SK-N-SH treated with all-trans-retinoic acid at 6 μM for 48 hours (cell line): ENCODE measurements at regions not wholly inside any gene's neighbourhood (a gene's known extent, or its start where the extent isn't known, plus 50 kb on each side); places are given as distances from the start of the nearest gene placed in this dataset.

Experiments used
- ATAC-seq: fragments of 200-7000 bp; cut with Tn5 transposase; 3 replicates; pipeline ENCODE4 v1.9.1; 2020; ENCODE audit warnings: mild to moderate bottlenecking, moderate library complexity
- ARNTL ChIP-seq: fragments of 450-650 bp; formaldehyde crosslinking; IDR thresholded peaks from 2 replicates; pipeline ENCODE4 v1.5.0; 2020; ENCODE audit warnings: low read depth, mild to moderate bottlenecking, moderate library complexity, borderline replicate concordance
- BACH2 ChIP-seq: fragments of 250-450 bp; sonication (Bioruptor Pico); IDR thresholded peaks from 2 replicates; pipeline ENCODE4 v1.9.0; 2021; ENCODE audit warnings: mild to moderate bottlenecking, borderline replicate concordance
- CREB5 ChIP-seq: fragments of 250-450 bp; sonication (Bioruptor Pico); IDR thresholded peaks from 2 replicates; pipeline ENCODE4 v1.5.1; 2020; ENCODE audit warnings: low read depth, mild to moderate bottlenecking, moderate library complexity
- CSDC2 ChIP-seq: fragments of 250-450 bp; sonication (Bioruptor Pico); IDR thresholded peaks from 2 replicates; pipeline ENCODE4 v1.5.0; 2020; ENCODE audit warnings: mild to moderate bottlenecking, moderate library complexity
- ESRRG ChIP-seq: fragments of 250-450 bp; sonication (Bioruptor Pico); IDR thresholded peaks from 2 replicates; pipeline ENCODE4 v1.6.1; 2021; ENCODE audit warnings: mild to moderate bottlenecking
- GLIS3 ChIP-seq: fragments of 250-450 bp; sonication (Bioruptor Pico); IDR thresholded peaks from 2 replicates; pipeline ENCODE4 v1.5.0; 2020; ENCODE audit warnings: mild to moderate bottlenecking, moderate library complexity
- ISL1 ChIP-seq: fragments of 250-450 bp; sonication (Bioruptor Pico); IDR thresholded peaks from 2 replicates; pipeline ENCODE4 v2.1.2; 2022; ENCODE audit warnings: mild to moderate bottlenecking, moderate library complexity
- OSR1 ChIP-seq: fragments of 250-450 bp; sonication (Bioruptor Pico); IDR thresholded peaks from 2 replicates; pipeline ENCODE4 v1.8.0; 2022; ENCODE audit warnings: moderate library complexity, mild to moderate bottlenecking, inconsistent platforms
- PPARA ChIP-seq: fragments of 250-450 bp; sonication (Bioruptor Pico); IDR thresholded peaks from 2 replicates; pipeline ENCODE4 v1.5.0; 2020; ENCODE audit warnings: mild to moderate bottlenecking, borderline replicate concordance
- RARB ChIP-seq: fragments of 250-450 bp; sonication (Bioruptor Pico); IDR thresholded peaks from 2 replicates; pipeline ENCODE4 v1.8.0; 2021; ENCODE audit warnings: mild to moderate bottlenecking, moderate library complexity
- SNAI2 ChIP-seq: fragments of 250-450 bp; sonication (Bioruptor Pico); IDR thresholded peaks from 2 replicates; pipeline ENCODE4 v1.5.0; 2020; ENCODE audit warnings: mild to moderate bottlenecking, moderate library complexity
- TCF4 ChIP-seq: fragments of 250-450 bp; sonication (Bioruptor Pico); IDR thresholded peaks from 2 replicates; pipeline ENCODE4 v1.8.0; 2021; ENCODE audit warnings: mild to moderate bottlenecking, moderate library complexity, borderline replicate concordance
- TOX ChIP-seq: fragments of 250-450 bp; sonication (Bioruptor Pico); IDR thresholded peaks from 2 replicates; pipeline ENCODE4 v1.8.0; 2021; ENCODE audit warnings: mild to moderate bottlenecking, moderate library complexity, borderline replicate concordance
- ZC3H10 ChIP-seq: fragments of 250-450 bp; sonication (Bioruptor Pico); IDR thresholded peaks from 2 replicates; pipeline ENCODE4 v1.5.1; 2021; ENCODE audit warnings: mild to moderate bottlenecking, moderate library complexity
- ZFP3 ChIP-seq: fragments of 250-450 bp; sonication (Bioruptor Pico); IDR thresholded peaks from 2 replicates; pipeline ENCODE4 v1.5.0; 2020; ENCODE audit warnings: mild to moderate bottlenecking, moderate library complexity
- ZNF565 ChIP-seq: fragments of 450-650 bp; formaldehyde crosslinking; conservative IDR thresholded peaks from 2 replicates; pipeline ENCODE4 v1.5.0; 2020; ENCODE audit warnings: low read depth, mild to moderate bottlenecking, moderate library complexity
- ZNF70 ChIP-seq: fragments of 450-650 bp; formaldehyde crosslinking; IDR thresholded peaks from 2 replicates; pipeline ENCODE4 v1.5.0; 2020; ENCODE audit warnings: mild to moderate bottlenecking, moderate library complexity
- TF ChIP-seq, protein P1 (sequence below): fragments of 250-450 bp; sonication (Bioruptor Pico); IDR thresholded peaks from 2 replicates; pipeline ENCODE4 v1.5.0; 2020; ENCODE audit warnings: mild to moderate bottlenecking, moderate library complexity
- TF ChIP-seq, protein P2 (sequence below): fragments of 250-450 bp; sonication (Bioruptor Pico); IDR thresholded peaks from 2 replicates; pipeline ENCODE4 v1.8.0; 2020; ENCODE audit warnings: mild to moderate bottlenecking, moderate library complexity, borderline replicate concordance
- TF ChIP-seq, protein P3 (sequence below): fragments of 250-450 bp; sonication (Bioruptor Pico); IDR thresholded peaks from 2 replicates; pipeline ENCODE4 v1.5.1; 2021; ENCODE audit warnings: mild to moderate bottlenecking, moderate library complexity
- TF ChIP-seq, protein P4 (sequence below): fragments of 250-450 bp; sonication (Bioruptor Pico); IDR thresholded peaks from 2 replicates; pipeline ENCODE4 v1.8.0; 2021; ENCODE audit warnings: low read depth, mild to moderate bottlenecking, moderate library complexity, borderline replicate concordance

DNA sequence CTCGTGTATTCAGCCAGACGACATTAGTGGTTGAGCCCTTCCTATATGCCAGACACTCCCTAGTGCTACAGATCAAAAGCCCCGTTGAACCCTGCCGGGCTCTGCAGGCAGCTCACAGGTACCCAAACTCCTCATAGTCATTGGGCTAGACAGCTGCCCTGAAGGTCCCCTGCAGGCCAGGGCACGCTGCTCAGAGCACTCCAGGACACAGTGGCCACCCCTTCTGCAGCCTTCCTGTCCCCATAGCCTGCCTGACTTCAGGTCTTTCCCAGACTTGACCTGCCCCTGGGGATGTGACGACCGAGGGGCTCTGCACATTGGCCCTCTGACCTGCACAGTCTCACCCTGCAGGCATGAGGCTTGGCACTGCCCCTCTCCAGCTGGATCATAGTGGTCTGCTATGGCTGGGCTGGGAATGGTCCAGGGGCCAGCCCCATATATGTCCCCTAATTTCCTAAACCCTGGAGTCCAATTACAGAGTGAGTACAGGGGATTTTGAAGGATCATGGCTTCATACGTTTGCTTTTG, 64.2 kb upstream of the UBAC2 start:
- no peak; the same call in 2 of the 3 replicates for ATAC-seq

DNA sequence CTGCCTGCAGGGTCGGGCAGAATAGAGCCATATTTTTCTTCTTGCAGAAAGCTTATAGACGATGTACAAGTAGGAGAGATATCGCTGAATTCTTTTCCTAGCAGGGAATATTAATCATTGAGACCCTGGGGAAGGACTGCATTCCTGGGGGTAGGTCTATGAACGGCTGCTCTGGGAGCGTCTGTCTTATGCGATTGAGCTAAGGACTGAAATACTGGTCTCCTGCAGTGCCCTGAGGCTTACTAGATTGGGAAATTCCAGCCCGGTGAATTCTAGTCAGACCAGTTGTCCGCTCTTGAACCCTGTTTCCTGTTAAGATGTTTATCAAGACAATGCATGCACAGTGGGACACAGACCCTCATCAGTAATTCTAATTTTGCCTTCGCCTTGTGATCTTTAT, 59.8 kb upstream of the UBAC2 start:
- no peak for ATAC-seq
- TF ChIP-seq, protein P1, sequence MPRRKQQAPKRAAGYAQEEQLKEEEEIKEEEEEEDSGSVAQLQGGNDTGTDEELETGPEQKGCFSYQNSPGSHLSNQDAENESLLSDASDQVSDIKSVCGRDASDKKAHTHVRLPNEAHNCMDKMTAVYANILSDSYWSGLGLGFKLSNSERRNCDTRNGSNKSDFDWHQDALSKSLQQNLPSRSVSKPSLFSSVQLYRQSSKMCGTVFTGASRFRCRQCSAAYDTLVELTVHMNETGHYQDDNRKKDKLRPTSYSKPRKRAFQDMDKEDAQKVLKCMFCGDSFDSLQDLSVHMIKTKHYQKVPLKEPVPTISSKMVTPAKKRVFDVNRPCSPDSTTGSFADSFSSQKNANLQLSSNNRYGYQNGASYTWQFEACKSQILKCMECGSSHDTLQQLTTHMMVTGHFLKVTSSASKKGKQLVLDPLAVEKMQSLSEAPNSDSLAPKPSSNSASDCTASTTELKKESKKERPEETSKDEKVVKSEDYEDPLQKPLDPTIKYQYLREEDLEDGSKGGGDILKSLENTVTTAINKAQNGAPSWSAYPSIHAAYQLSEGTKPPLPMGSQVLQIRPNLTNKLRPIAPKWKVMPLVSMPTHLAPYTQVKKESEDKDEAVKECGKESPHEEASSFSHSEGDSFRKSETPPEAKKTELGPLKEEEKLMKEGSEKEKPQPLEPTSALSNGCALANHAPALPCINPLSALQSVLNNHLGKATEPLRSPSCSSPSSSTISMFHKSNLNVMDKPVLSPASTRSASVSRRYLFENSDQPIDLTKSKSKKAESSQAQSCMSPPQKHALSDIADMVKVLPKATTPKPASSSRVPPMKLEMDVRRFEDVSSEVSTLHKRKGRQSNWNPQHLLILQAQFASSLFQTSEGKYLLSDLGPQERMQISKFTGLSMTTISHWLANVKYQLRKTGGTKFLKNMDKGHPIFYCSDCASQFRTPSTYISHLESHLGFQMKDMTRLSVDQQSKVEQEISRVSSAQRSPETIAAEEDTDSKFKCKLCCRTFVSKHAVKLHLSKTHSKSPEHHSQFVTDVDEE (CRISPR knock-in tag): no peak
- TF ChIP-seq ZC3H10 (no peak), GLIS3 (CRISPR knock-in tag) (no peak), CSDC2 (no peak), TOX (CRISPR knock-in tag) (no peak)

More for the DNA sequence above, 64.2 kb upstream of the UBAC2 start:
- TF ChIP-seq, protein P2, sequence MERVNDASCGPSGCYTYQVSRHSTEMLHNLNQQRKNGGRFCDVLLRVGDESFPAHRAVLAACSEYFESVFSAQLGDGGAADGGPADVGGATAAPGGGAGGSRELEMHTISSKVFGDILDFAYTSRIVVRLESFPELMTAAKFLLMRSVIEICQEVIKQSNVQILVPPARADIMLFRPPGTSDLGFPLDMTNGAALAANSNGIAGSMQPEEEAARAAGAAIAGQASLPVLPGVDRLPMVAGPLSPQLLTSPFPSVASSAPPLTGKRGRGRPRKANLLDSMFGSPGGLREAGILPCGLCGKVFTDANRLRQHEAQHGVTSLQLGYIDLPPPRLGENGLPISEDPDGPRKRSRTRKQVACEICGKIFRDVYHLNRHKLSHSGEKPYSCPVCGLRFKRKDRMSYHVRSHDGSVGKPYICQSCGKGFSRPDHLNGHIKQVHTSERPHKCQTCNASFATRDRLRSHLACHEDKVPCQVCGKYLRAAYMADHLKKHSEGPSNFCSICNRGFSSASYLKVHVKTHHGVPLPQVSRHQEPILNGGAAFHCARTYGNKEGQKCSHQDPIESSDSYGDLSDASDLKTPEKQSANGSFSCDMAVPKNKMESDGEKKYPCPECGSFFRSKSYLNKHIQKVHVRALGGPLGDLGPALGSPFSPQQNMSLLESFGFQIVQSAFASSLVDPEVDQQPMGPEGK (CRISPR knock-in tag): no peak
- no peak for TF ChIP-seq ZFP3 (CRISPR knock-in tag)
- TF ChIP-seq PPARA (CRISPR knock-in tag): no peak
- TF ChIP-seq OSR1: no peak
- no peak for TF ChIP-seq ZC3H10
- TF ChIP-seq BACH2: no peak
- TF ChIP-seq ESRRG (CRISPR knock-in tag): no peak
- no peak for TF ChIP-seq CSDC2
- no peak for TF ChIP-seq ZNF565 (CRISPR knock-in tag)
- TF ChIP-seq, protein P3, sequence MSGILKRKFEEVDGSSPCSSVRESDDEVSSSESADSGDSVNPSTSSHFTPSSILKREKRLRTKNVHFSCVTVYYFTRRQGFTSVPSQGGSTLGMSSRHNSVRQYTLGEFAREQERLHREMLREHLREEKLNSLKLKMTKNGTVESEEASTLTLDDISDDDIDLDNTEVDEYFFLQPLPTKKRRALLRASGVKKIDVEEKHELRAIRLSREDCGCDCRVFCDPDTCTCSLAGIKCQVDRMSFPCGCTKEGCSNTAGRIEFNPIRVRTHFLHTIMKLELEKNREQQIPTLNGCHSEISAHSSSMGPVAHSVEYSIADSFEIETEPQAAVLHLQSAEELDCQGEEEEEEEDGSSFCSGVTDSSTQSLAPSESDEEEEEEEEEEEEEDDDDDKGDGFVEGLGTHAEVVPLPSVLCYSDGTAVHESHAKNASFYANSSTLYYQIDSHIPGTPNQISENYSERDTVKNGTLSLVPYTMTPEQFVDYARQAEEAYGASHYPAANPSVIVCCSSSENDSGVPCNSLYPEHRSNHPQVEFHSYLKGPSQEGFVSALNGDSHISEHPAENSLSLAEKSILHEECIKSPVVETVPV: no peak
- TF ChIP-seq, protein P1 (CRISPR knock-in tag): no peak
- TF ChIP-seq SNAI2 (CRISPR knock-in tag): no peak
- TF ChIP-seq CREB5 (CRISPR knock-in tag): no peak
- TF ChIP-seq ISL1: no peak
- TF ChIP-seq, protein P4, sequence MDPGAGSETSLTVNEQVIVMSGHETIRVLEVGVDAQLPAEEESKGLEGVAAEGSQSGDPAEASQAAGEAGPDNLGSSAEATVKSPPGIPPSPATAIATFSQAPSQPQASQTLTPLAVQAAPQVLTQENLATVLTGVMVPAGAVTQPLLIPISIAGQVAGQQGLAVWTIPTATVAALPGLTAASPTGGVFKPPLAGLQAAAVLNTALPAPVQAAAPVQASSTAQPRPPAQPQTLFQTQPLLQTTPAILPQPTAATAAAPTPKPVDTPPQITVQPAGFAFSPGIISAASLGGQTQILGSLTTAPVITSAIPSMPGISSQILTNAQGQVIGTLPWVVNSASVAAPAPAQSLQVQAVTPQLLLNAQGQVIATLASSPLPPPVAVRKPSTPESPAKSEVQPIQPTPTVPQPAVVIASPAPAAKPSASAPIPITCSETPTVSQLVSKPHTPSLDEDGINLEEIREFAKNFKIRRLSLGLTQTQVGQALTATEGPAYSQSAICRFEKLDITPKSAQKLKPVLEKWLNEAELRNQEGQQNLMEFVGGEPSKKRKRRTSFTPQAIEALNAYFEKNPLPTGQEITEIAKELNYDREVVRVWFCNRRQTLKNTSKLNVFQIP (CRISPR knock-in tag): no peak
- TF ChIP-seq RARB (CRISPR knock-in tag): no peak
- TF ChIP-seq ZNF70: no peak

DNA sequence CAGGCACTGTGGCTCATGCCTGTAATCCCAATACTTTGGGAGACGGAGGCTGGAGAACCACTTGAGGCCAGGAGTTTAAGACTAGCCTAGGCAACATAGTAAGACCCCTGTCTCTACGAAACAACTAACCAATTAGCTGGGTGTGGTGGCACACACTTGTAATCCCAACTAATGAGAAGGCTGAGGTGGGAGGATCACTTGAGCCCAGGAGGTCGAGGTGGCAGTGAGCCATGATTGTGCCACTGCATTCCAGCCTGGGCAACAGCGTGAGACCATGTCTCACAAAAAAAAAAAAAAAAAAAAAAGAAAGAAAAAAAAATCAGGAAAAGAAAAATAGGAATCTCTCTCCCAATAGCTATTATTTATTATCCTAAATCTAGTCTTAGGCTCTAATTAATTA, 56.8 kb upstream of the UBAC2 start:
- no peak for ATAC-seq
- TF ChIP-seq, protein P2 (CRISPR knock-in tag): no peak
- TF ChIP-seq ESRRG (CRISPR knock-in tag) (no peak), ZNF70 (no peak), ZC3H10 (no peak), CSDC2 (no peak), ISL1 (no peak), ARNTL (CRISPR knock-in tag) (no peak), PPARA (CRISPR knock-in tag) (no peak), ZFP3 (CRISPR knock-in tag) (no peak), OSR1 (no peak), SNAI2 (CRISPR knock-in tag) (no peak), CREB5 (CRISPR knock-in tag) (no peak), TCF4 (CRISPR knock-in tag) (no peak), RARB (CRISPR knock-in tag) (no peak), GLIS3 (CRISPR knock-in tag) (no peak)
